Hepatocyte (in vitro differentiated cells): ENCODE measurements at regions not wholly inside any gene's neighbourhood (a gene's known extent, or its start where the extent isn't known, plus 50 kb on each side); places are given as distances from the start of the nearest gene placed in this dataset.
"Not testable (repeated sequence)": the region's sequence is repeated elsewhere in the genome, so short reads cannot be mapped to it uniquely, and the experiment has no call there.

Experiments used
- DNase-seq: peaks from one replicate; pipeline ENCODE4 v3.0.0-alpha.2; 2016; ENCODE audit warnings: low spot score
- H2AFZ ChIP-seq: fragments of 200-600 bp; sonication (generic); 2 replicates; pipeline ENCODE4 v1.6.0; 2016; ENCODE audit warnings: antibody characterized with exemption, mild to moderate bottlenecking
- H3K27ac ChIP-seq: fragments of 200-600 bp; sonication (generic); 2 replicates; pipeline ENCODE4 v1.5.1; 2016; ENCODE audit warnings: mild to moderate bottlenecking
- H3K27me3 ChIP-seq: fragments of 200-600 bp; sonication (generic); 2 replicates; pipeline ENCODE4 v1.6.1; 2016
- H3K36me3 ChIP-seq: fragments of 200-600 bp; sonication (generic); replicated peaks from 2 replicates; pipeline ENCODE4 v1.5.1; 2016; ENCODE audit warnings: low read depth; ENCODE audit not compliant: insufficient read depth
- H3K4me1 ChIP-seq: fragments of 200-600 bp; sonication (generic); 2 replicates; pipeline ENCODE4 v1.5.1; 2016; ENCODE audit warnings: mild to moderate bottlenecking, moderate library complexity; ENCODE audit not compliant: insufficient read depth
- H3K4me2 ChIP-seq: fragments of 200-600 bp; sonication (generic); 2 replicates; pipeline ENCODE4 v1.6.0; 2016
- H3K4me3 ChIP-seq: fragments of 200-600 bp; sonication (generic); 2 replicates; pipeline ENCODE4 v1.5.1; 2016; ENCODE audit warnings: mild to moderate bottlenecking
- H3K79me2 ChIP-seq: fragments of 200-600 bp; sonication (generic); 2 replicates; pipeline ENCODE4 v1.6.0; 2017; ENCODE audit warnings: mild to moderate bottlenecking
- H3K9me2 ChIP-seq: fragments of 200-600 bp; sonication (generic); replicated peaks from 2 replicates; pipeline ENCODE4 v1.6.0; 2017; ENCODE audit warnings: mild to moderate bottlenecking; ENCODE audit not compliant: insufficient read depth
- H3K9me3 ChIP-seq: fragments of 200-600 bp; sonication (generic); 2 replicates; pipeline ENCODE4 v1.5.1; 2016; ENCODE audit warnings: low read depth, mild to moderate bottlenecking
- H4K20me1 ChIP-seq: fragments of 200-600 bp; sonication (generic); 2 replicates; pipeline ENCODE4 v1.6.0; 2016; ENCODE audit warnings: mild to moderate bottlenecking; ENCODE audit not compliant: insufficient read depth, poor library complexity, severe bottlenecking
- CTCF ChIP-seq: fragments of 200-600 bp; sonication (generic); IDR thresholded peaks from 2 replicates; pipeline ENCODE4 v1.5.1; 2016; ENCODE audit warnings: antibody characterized with exemption, mild to moderate bottlenecking; ENCODE audit not compliant: poor library complexity
- EZH2 ChIP-seq: fragments of 200-600 bp; sonication (generic); IDR thresholded peaks from 2 replicates; pipeline ENCODE4 v1.6.1; 2016; ENCODE audit warnings: antibody characterized with exemption, mild to moderate bottlenecking, borderline replicate concordance
- EZH2phosphoT487 ChIP-seq: fragments of 200-600 bp; sonication (generic); IDR thresholded peaks from one replicate; pipeline ENCODE4 v1.6.1; 2018; ENCODE audit warnings: antibody characterized with exemption, mild to moderate bottlenecking, low read depth, moderate library complexity; ENCODE audit not compliant: unreplicated experiment, severe bottlenecking
- WGBS: methylation state at CpG from one replicate; pipeline ENCODE4 v1.1.6; 2016; ENCODE audit warnings: low lambda C conversion rate; ENCODE audit errors: missing lambda C conversion rate; 5-methylcytosine and 5-hydroxymethylcytosine counted together

GRCh38 chr14:30356438-30357202 is 202.3 kb upstream of the G2E3 start:
- no peaks in the 10 kb centered on the region for H3K9me3 ChIP-seq
- TF ChIP-seq EZH2phosphoT487 (no peak), CTCF (no peak), EZH2 (no peak)
- no peak overlapping the region for H3K4me3 ChIP-seq
- DNase-seq = no peak
- no peaks in the 10 kb centered on the region for H3K4me1 ChIP-seq
- H3K79me2 ChIP-seq = no peaks in the 10 kb centered on the region
- H4K20me1 ChIP-seq = no peaks in the 10 kb centered on the region
- no peaks in the 10 kb centered on the region for H3K9me2 ChIP-seq
- no peak overlapping the region for H3K27ac ChIP-seq
- no peak overlapping the region for H3K4me2 ChIP-seq
- no peak overlapping the region for H2AFZ ChIP-seq
- no peaks in the 10 kb centered on the region for H3K36me3 ChIP-seq
- H3K27me3 ChIP-seq = no peaks in the 10 kb centered on the region
- 69% methylated on average over 7 of the region's 7 CpGs for WGBS

GRCh38 chr14:30357791-30358190 is 201.2 kb upstream of the G2E3 start:
- DNase-seq = no peak
- Histone ChIP-seq H3K79me2 (no peaks in the 10 kb centered on the region), H3K9me2 (no peaks in the 10 kb centered on the region), H3K4me2 (no peak overlapping the region), H2AFZ (no peak overlapping the region), H3K27me3 (no peaks in the 10 kb centered on the region), H3K27ac (no peak overlapping the region), H3K4me3 (no peak overlapping the region), H3K36me3 (no peaks in the 10 kb centered on the region), H4K20me1 (no peaks in the 10 kb centered on the region), H3K4me1 (no peaks in the 10 kb centered on the region), H3K9me3 (no peaks in the 10 kb centered on the region)
- TF ChIP-seq EZH2 (no peak), CTCF (no peak), EZH2phosphoT487 (no peak)
- 82% methylated on average over 8 of the region's 8 CpGs for WGBS

DNA sequence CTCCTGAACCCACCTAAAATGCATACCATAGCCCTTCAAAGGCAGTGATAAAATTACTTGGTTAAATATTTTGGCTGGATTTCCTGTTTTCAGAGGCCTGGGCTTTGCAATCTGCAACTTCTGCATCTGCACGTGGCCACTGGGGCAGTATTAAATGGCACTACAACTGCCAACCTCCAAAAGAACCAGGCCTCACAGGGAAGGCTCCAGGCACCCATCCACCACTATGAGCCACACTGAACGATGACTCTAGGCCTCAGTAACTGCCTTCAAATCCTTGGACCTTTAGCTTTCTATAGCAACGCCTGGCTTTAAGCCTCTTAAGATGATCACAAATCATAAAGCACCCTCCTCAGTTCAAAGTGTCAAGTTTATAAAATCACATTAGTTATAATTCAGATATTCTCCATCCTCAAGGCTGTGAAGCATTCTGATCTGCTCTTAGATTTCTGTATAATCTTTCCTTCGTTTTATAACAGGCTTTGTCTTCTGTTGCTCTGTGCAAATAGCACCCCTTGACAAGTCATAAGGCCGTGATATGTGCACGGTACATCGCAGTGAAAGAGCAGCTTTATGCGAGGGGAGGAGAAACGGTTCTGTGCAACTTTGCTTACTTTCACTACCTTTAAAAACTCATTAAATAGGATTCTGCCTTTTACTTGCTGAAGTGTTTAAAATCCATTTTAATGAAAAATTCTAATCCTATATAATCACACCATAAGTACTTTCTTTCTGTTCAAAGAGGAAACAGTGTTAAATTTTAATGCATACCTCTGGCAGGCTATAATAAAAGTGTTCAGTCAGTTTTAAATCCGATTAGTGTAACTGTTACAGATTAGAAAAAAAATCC is 196.4 kb upstream of the G2E3 start:
- Histone ChIP-seq H3K9me3 (no peaks in the 10 kb centered on the region), H3K4me1 (no peaks in the 10 kb centered on the region), H3K27me3 (no peaks in the 10 kb centered on the region), H3K9me2 (no peaks in the 10 kb centered on the region), H3K79me2 (no peaks in the 10 kb centered on the region), H3K36me3 (no peaks in the 10 kb centered on the region), H3K4me2 (no peak overlapping the region), H3K4me3 (no peak overlapping the region), H2AFZ (no peak overlapping the region), H4K20me1 (no peaks in the 10 kb centered on the region), H3K27ac (no peak overlapping the region)
- 72% methylated on average over 10 of the region's 10 CpGs for WGBS
- TF ChIP-seq EZH2 = no peak
- no peak for TF ChIP-seq CTCF
- no peak for TF ChIP-seq EZH2phosphoT487
- DNase-seq = no peak

GRCh38 chr14:30363219-30363880 is 195.6 kb upstream of the G2E3 start:
- not testable (repeated sequence) for DNase-seq, H3K79me2 ChIP-seq, H3K27me3 ChIP-seq, H3K4me1 ChIP-seq, H2AFZ ChIP-seq, H3K36me3 ChIP-seq, H3K4me3 ChIP-seq, H3K9me2 ChIP-seq, H3K4me2 ChIP-seq, H4K20me1 ChIP-seq, H3K27ac ChIP-seq, H3K9me3 ChIP-seq
- WGBS = 91% methylated on average over 18 of the region's 27 CpGs
